HG02678 (cell line): ENCODE measurements at regions not wholly inside any gene's neighbourhood (a gene's known extent, or its start where the extent isn't known, plus 50 kb on each side); places are given as distances from the start of the nearest gene placed in this dataset.
"Not testable (repeated sequence)": the region's sequence is repeated elsewhere in the genome, so short reads cannot be mapped to it uniquely, and the experiment has no call there.

Experiments
- ATAC-seq: cut with Tn5 transposase; IDR thresholded peaks from one replicate; pipeline ENCODE4 v1.9.1; 2021; ENCODE audit warnings: mild to moderate bottlenecking, moderate library complexity; ENCODE audit not compliant: unreplicated experiment

DNA sequence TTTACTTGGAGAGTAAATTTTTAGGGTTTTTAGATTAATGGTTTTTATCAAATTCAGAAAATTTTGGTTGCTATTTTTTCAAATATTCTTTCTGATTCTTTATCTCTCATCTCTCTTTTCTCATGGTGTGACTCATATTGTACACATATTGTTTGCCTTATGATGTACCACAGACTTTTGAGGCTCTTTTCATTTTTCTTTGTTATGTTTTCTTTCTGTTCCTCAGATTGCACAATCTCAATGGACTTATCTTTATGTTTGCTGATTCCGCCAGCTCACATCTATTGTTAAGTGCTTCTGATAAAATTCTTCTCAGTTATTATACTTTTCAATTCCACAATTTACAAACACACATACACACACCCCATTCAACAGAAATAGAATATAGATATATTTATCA is 168.2 kb upstream of the IGFBP3 start:
- ATAC-seq: no peak

DNA sequence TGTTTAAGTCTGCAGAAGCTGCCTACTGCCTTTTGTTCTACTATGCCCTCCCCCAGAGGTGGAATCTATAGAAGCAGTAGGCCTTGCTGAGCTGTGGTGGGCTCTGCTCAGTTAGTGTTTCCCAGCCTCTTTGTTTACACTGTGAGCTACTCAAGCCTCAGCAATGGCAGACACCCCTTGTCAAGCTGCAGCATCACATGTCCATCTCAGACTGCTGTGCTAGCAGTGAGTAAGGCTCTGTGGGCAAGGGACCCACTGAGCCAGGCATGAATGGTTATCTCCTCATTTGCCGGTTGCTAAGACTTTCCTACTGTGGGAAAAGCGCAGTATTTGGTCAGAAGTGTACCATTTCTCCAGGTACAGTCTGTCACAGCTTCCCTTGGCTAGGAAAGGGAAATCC is 167.4 kb upstream of the IGFBP3 start:
- not testable (repeated sequence) for ATAC-seq

DNA sequence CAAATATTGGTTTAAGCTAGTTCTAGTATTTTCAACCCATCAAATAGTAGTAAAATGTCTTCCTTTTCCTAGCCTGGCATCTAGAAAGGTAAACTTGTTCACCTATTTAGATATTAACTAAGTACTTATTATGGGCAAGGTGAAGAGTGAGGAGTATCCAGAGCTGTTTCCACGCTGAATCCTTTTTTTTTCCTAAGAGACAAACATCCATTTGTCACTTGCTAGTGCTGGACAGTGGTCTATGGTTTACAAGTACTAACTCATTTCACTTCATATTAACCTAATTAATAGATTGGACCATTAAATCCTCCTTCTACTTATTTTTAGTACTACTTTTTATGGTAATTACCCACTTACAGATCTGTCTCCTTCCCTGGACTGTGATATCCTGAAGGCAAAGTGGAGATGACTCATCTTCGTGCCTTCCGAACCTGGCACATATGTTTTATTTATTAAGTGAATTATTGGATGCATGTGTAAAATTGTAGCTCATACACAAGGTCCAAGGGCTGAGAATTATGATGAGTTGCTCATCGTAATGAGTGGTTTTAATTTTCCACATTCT is 159.6 kb upstream of the IGFBP3 start:
- no peak for ATAC-seq

DNA sequence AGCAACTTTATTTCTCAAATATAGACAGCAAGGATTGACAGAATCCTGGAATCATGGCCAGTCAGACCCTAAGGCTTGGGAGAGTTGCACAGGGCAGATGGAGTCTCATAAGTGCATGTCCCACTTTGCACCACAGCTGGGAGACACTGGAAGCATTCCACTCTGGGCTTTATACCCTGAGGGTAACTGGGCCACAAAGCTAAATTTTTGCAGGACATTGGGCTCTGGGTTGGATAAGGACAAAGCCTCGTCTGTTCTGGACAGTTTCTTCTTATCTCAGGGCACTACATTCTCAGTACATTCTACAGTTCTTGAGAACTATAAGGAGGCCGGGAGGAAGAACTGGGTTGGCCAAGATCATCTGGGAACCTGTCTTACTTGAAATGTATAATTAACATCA is 158.3 kb upstream of the IGFBP3 start:
- ATAC-seq: no peak

DNA sequence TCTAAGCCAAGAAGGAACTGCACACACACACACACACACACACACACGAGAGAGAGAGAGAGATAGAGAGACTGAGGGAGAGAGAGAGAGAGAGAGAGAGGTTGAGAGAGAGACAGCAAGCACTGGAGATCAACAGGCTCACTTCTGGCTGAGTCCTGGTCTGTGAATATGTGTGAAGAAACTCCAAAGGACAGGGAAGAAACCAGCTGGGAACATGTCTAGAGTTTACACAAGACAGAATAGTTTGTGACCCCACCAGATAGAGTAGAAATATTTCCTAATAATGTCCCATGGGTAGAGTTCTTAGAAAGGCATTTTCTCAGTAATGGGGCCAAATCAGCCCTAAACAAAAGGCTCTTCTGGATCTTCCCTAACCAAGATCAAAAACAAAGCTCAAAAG is 155.5 kb upstream of the IGFBP3 start:
- ATAC-seq: no peak

DNA sequence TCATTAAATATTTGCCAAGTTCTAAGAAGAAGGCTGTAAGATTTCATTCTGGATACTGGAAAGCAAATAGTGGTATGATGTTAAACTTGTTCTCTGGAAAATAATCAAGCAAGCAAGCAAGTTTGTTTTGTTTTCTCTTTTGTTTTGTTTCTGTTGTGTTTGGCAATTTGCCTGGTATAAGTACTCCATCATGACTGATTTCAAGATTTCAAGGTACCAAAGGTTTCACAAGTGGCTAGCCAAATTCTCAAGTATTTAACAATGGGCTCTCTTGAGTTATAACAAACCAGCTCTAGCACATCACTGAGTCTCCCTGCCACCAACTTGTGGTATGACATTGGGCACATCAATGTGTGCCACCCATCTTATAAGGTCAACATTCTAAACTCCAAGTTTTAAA is 151.7 kb upstream of the IGFBP3 start:
- no peak for ATAC-seq

DNA sequence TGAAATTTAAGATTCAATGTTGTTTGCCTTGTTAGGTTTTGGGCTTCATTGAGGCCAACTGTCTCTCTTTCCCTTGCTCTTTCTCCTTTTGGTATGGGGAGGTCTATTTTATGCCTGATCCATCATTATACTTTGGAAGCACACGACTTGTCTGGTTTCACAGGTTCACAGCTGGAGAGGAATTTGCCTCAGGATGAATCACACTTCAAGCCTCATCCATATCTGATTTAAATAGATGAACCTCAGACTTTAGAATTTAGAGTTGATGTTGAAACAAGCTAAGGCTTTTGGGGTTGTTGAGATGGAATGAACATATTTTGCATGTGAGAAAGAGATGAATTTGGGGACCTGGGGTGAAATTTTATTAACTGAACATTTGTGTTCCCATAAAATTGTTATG is 150.5 kb upstream of the IGFBP3 start:
- no peak for ATAC-seq

DNA sequence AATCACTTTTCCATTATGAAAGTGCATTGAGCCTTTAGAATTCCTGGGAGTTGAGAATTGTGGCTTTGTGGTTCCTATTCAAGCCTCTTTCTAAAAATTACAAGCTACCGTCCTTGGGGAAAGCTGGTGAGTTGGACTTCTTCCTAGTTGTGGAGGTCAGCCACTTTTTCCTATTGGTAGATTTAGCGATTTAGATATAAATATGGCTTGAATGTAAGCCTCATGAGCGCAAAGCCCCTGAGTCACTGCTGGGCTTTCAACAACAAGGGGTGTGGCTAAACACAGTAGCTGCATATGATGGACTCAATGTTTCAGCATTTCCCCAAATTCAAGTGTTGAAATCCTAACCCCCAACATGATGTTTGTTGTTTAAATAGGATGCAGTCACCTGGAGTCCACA is 150.0 kb upstream of the IGFBP3 start:
- no peak for ATAC-seq

DNA sequence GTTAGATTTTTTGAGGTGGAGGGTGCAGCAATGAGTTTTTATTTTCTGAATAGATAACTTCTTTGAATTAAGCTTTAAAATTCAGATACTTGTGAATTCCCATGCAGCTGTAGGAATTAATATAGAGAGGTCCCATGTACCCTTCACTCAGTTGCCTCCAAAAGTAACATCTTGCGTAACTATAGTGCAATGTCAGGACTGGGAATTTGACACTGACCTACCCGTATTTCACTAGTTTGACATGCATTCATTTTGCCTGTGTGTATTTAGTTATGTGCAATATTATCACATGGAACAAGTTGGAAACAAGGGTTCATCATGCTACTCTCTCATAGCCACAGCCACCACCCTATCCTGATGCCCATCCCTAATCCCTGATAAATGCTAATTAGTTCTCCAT is 147.1 kb upstream of the IGFBP3 start:
- no peak for ATAC-seq

DNA sequence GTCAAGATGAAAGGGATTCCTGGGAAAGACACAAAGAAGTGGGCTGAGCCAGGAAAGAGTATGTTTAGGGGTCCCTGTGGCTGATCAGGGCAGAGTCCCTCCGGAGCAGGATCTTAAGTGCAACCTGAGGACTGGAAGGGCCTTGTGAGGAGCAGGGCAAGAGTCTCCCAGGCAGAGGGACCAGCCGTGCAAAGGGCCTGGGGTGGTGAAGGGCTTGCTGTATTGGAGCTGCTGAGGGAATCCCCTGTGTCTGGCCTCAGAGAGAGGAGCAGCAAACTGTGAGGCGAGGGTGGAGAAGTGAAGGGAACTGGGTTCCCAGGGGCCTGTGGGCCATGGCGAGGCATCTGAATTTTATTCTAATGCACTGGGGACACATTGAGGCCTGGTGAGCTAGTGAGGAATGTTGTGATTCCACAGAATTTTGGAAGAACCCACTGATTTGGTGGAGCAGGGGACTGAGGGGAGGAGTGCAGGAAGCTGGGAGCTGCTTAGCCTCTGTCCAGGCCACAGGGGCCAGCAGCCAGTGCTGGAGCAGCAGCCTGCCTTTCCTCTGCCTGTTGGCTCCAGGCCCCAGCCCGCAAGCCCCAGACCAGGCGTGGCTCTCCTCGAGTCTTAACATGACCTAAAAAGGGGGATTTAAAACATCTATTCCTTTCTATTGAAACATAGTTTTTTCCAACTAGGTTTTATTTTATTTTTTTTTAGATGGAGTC is 138.4 kb upstream of the IGFBP3 start:
- ATAC-seq: no peak

DNA sequence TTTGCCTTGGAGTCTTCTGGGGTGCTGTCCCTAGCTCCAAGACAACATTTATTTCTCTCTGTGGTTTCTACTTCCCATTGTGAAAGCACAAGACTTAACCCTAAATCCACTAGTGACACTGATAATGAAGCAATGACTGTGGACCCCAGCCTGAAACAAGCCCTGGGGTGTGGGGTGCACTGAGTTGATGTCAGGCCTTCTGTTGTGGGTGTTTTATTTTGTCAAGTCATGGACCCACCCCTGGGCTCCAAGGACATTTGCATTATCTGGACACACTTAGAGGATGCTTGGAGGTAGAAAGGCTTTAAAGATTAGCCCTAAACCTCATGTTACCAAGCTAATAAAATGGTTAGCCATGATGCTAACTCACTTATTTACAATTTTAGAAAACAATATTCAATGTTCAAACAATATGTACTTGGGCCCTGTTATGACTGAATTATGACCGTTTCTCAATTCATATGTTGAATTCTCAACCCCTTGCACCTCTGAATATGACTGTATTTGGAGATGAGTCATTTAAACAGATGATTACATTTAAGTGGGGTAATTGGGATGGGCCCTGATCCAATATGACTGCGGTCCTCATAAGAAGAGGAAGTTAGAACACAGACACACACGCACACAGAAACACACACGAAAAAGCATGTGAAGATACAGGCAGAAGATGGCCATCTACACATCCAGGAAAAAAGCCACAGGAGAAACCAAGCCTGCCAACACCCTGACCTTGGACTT is 137.2 kb upstream of the IGFBP3 start:
- no peak for ATAC-seq

DNA sequence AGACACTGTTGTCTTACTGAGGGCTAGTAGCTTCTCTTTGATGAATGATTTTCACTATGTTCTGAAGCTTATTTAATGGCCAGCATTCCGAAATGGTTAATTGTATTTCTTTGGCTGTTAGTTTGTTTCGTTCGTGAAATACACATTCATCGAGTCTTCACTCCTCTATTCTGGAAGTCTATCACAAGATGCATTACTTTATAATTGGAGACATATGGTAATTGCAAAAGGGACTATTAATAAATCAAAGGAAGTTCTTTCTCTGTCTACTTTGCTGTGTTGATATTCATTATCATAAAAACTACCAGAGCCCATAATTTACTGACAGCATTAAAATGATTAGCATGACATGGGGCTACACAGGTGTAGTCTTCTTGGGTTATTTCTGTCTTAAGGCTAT is 133.8 kb upstream of the IGFBP3 start:
- no peak for ATAC-seq

DNA sequence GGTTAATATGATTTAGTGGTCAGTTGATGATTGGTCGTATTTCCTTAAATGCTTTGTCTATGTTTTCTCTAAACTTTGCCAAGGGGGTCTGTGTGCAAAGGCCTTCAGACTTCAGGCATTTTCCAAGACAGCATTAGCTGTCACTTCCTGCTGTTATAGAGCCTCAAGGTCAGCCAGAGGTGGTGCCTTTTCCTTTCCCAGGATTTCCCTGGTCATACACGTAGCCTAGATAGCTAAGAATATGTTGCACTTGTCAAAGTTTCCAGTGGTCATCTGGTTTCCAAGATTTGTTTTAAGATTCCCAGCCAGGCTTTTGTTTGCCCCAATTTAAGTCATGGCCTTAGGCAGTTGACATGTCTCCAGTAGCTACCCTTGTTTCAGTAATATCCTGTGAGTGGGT is 133.2 kb upstream of the IGFBP3 start:
- ATAC-seq: no peak

DNA sequence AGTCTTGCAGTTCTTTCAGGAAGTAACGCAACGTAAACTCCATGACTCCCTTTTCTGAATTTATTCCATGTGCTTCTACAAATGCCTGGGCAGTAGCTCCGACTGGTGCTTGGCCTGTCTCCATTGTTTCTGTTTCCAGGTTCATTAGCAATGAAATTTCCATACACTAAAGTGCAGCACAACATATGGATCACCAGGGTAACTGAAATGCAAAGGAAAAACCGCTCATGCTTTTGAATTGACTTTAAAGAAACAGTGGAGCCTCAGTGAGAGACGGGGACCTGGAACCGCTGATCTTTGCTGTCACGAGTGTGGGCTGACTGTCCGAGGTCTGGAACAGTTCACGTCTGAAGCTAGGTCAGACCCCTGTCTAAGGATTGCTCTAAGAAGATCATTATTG is 126.5 kb upstream of the IGFBP3 start:
- no peak for ATAC-seq

DNA sequence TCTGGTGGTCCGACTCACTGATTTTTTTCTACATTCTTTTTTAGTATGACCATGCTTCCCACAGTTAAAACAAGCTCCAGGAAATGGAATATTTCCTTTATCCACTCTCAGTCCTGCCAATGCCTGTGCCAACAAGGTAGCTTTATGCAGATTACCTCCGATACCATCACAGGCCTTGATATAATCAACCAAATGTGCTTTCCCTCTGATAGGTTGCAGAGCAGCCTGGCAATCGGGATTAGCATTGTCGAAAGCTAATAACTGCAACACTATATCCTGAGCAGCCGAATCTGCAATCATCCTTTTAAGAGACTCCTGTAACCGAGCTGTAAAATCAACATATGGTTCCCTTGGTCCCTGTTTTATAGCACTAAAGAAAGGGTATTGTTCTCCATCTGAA is 122.3 kb upstream of the IGFBP3 start:
- not testable (repeated sequence) for ATAC-seq

DNA sequence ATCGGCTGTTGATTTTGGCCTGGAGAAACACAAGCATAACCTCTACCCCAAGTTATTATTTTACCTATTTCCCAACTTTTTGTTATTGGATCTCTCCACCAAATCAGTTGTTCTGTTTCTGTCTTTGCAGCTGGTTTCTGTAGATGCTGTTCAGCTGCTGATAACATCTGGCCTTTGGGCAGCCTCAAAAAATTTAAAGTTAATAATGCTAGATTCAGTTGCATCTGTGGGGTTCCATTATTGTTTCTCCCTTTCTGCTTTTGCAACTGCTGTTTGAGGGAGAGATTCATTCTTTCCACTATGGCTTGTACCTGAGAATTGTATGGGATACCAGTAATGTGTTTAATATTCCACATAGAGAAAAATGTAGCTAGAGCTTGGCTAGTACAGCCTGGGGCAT is 118.7 kb upstream of the IGFBP3 start:
- not testable (repeated sequence) for ATAC-seq

DNA sequence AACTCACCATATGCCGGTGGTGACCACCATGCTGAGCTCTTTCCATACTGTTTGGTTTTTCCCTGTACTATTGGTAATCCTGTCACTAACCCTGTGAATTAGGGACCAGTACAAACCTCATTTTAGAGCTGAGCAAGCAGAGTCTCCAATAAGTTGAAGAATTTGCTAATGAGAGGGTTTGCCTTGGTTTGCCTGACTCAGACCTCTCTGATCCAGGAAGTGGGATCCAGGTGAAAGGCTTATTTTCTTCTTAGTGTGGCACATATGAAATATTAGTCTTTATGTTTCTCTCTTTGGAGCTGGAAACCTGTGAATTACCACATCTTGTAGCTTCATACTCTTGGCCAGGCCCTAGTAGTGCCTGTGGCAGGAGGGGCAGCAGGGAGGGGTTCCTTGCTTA is 114.1 kb upstream of the IGFBP3 start:
- ATAC-seq: no peak

DNA sequence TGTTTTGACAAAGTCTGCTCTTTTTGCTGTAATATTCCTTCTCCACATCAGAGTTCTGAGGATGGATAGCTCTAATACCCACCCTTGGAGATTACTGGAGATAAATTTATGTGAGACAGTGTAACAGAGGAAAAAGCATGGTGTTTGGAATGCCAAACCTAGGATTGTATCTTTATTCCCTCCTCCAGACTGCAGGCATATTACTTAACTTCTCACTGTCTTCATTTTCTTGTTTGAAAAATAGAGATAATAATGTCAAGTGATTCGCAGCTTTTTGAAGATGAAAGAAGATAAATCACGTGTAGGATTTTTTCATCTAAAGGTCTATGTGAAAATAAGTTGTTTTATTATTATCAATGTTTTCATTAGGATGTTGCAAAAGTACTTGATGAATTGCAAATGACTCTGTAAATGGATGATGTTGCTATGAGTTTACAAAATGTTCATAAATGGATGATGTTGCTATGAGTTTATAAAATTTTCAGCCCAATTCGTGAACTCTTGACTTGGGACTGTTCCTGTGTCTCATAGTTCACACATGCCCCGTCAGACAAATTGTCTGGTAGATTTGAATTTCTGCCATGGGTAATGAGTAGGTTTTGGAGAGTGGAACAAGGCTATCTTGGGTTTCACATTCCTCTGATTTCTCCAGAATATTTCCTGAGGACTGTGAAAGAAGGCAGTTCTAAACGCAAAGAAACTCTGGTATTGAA is 113.1 kb upstream of the IGFBP3 start:
- no peak for ATAC-seq

DNA sequence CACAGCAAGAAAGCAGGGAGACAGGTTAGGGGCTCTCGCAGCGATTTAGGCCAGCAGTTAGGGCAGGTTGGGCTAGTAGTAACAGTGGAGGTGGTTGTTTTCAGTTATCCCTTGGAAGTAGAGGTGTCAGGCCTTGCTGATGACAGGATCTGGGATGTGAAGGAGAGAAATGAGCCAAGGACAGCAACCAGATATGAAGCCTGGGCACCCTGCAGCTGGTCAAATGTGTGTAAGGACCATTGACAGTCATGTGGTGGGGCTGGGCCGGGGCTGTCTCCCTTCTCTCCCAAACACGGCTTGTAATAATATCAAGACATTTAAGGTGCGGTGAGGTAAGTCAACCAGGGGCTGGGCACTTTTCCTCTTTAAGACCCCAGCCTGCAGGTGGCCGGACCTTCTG is 112.5 kb upstream of the IGFBP3 start:
- ATAC-seq: no peak

DNA sequence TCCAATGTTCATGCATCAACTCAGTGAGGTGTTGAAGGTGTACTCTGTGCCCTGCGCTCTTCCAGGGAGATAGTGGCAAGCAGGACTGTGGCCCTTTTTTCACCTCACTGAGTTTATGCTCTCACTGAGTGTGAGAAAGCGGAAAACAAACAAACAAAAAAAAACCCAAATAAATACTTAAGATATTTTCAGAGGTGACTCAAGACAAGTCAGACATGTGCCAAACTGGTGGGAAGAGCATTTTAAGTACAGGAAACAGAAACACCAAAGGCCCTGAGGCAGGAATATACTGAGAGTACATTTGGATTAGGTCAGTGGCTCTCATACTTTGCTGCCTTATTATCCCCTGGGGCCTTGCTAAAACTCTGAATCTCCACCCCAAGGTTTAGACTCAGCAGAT is 111.9 kb upstream of the IGFBP3 start:
- ATAC-seq: no peak

DNA sequence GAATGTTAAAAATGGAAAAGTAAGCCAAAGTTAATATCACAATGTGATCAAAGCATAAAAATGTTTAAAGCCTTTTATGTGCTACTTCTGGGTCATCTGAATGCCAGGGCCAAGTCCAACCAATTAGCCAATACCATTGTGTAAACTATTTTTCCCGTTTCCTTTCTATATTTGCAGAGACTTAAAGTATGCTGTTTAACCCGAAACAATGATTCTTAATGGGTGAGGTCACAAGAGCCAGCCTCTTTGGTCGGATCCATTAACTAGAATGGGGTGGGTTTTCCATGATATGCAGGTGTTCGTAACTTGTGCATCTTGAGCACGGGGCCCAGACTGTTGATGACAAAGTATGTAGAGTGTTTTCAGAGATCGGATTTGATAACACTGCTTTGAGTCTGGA is 111.3 kb upstream of the IGFBP3 start:
- no peak for ATAC-seq
